SK-N-MC (cell line): ENCODE measurements at regions not wholly inside any gene's neighbourhood (a gene's known extent, or its start where the extent isn't known, plus 50 kb on each side); places are given as distances from the start of the nearest gene placed in this dataset.

Experiments
- DNase-seq: peaks from one replicate; pipeline ENCODE4 v3.0.0-alpha.2; 2011; ENCODE audit warnings: low read depth, low spot score
- H3K27ac ChIP-seq: fragments of 200-600 bp; sonication (generic); 2 replicates; pipeline ENCODE4 v1.5.1; 2016; ENCODE audit warnings: mixed run types
- H3K36me3 ChIP-seq: fragments of 200-600 bp; sonication (generic); 2 replicates; pipeline ENCODE4 v1.6.1; 2017; ENCODE audit warnings: antibody characterized with exemption, low read length, mixed read lengths; ENCODE audit not compliant: insufficient read depth
- H3K4me3 ChIP-seq: fragments of 200-600 bp; sonication (generic); 2 replicates; pipeline ENCODE4 v1.5.1; 2016
- H3K9ac ChIP-seq: fragments of 200-600 bp; sonication (generic); 2 replicates; pipeline ENCODE4 v1.8.0; 2017; ENCODE audit warnings: mixed run types, mixed read lengths; ENCODE audit not compliant: insufficient read length
- H3K9me3 ChIP-seq: fragments of 200-600 bp; sonication (generic); 2 replicates; pipeline ENCODE4 v1.6.1; 2017; ENCODE audit warnings: low read depth, mild to moderate bottlenecking, antibody characterized with exemption, low read length, moderate library complexity, mixed read lengths
- EZH2 ChIP-seq: fragments of 200-600 bp; sonication (generic); IDR thresholded peaks from one replicate; pipeline ENCODE4 v1.6.1; 2017; ENCODE audit warnings: antibody characterized with exemption
- FOXP2 ChIP-seq: optimal IDR thresholded peaks from 2 replicates; pipeline ENCODE3; 2011; ENCODE audit warnings: mild to moderate bottlenecking, moderate library complexity; ENCODE audit not compliant: insufficient read depth; ENCODE audit errors: extremely low read length, control extremely low read depth
- POLR2AphosphoS5 ChIP-seq: IDR thresholded peaks from 2 replicates; pipeline ENCODE4 v1.6.1; 2012; ENCODE audit warnings: mild to moderate bottlenecking, low read depth, low read length, borderline replicate concordance

DNA sequence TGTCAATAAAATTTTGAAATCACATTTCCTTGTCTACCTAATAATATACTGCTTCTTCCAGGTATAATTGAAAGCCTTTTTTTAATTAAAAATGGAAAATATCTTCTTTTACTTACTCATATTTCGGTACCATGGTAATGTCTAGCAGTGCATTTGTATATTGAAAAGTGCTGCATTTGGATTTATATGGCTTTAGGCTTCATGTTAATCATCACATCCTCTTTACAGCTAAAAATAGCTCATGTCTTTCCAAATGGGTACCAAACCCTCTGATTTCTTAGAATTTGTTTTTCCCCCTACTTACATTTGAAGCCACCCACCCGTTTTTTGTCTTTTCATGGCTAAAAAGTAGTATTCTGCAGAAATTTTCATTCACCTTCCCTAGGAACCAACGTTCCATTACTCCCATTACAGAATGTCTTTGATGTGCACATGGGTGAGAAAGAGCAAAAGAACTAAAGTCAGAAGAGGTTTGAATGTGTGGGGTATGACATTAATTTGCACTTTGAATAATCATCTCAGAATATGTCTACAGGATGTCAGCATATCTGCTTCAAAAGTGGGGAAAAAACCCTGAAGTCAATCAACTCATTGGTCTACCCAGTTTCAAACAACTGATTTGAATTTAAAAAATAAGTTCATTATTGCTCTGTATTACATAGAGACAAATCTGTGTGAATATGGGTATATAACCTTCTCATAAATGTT lies 935.9 kb downstream of the GATA3 start:
- DNase-seq, result no peak
- no peak for TF ChIP-seq POLR2AphosphoS5
- no peak for TF ChIP-seq FOXP2
- no peak for TF ChIP-seq EZH2
- Histone ChIP-seq H3K4me3 (no peak overlapping the region), H3K9me3 (no peaks in the 10 kb centered on the region), H3K36me3 (no peaks in the 10 kb centered on the region), H3K27ac (no peak overlapping the region), H3K9ac (no peak overlapping the region)

DNA sequence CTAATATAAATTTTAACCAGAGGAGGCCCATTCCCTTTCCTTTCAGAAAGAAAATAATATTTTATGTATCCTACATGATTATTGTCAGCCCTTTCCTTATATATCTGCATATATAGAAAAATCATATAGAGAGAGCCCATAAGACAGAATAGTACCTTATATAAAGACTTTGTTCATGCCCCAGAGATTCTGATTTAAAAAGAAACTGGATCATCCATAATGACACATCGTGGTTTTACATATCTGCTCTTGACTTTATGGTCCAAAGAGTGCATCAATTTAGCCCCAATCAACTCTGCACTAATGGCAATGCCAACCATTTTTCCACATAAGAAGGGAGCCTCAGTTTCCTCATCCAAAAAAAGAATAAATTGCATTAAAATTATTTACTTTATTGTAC lies 937.5 kb downstream of the GATA3 start:
- Histone ChIP-seq H3K27ac (no peak overlapping the region), H3K36me3 (no peaks in the 10 kb centered on the region), H3K9me3 (no peaks in the 10 kb centered on the region), H3K4me3 (no peak overlapping the region), H3K9ac (no peak overlapping the region)
- no peak for DNase-seq
- TF ChIP-seq FOXP2, result no peak
- no peak for TF ChIP-seq POLR2AphosphoS5
- TF ChIP-seq EZH2, result no peak

DNA sequence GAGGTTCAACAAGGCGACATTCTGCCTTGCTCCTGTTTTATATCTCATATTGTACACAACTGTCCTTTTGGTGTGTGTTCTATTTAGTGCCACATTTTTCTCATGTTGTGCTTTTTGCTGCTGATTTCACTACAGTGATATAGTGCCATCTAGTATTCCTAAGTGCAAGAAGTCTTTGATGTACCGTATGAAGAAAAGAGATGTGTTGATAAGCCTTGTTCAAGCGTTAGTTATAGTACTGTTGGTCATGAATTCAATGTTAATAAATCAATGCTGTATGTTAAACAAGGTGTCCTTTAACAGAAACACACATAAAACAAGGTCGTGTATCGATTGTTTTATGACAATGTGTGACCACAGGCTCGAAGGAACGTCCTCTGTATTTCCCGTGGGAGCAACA lies 939.4 kb downstream of the GATA3 start:
- Histone ChIP-seq H3K4me3 (no peak overlapping the region), H3K9ac (no peak overlapping the region), H3K9me3 (no peaks in the 10 kb centered on the region), H3K27ac (no peak overlapping the region), H3K36me3 (no peaks in the 10 kb centered on the region)
- TF ChIP-seq EZH2 (no peak), FOXP2 (no peak), POLR2AphosphoS5 (no peak)
- DNase-seq, result no peak

DNA sequence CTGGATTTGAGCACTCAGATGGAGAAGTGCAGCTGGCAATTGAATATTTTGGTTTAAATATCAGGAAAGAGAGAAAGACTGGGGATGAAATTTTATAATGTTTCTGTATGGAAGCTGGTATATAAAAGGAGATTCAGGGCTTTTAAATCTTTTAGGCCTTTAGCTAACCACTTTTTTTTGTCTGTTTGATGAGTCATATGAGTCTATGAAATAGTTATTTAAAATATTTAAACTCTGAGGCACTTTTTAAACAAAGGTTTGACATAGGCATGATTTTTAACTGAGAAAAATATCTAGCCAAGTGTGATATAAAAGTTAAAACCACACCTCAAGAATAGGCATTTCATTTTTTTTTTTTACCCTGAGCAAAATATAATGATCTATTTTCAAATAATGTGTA lies 944.3 kb downstream of the GATA3 start:
- TF ChIP-seq EZH2 (no peak), FOXP2 (no peak), POLR2AphosphoS5 (no peak)
- no peak for DNase-seq
- no peaks in the 10 kb centered on the region for H3K36me3 ChIP-seq
- H3K9ac ChIP-seq, result no peak overlapping the region
- H3K9me3 ChIP-seq, result no peaks in the 10 kb centered on the region
- no peak overlapping the region for H3K27ac ChIP-seq
- no peak overlapping the region for H3K4me3 ChIP-seq

DNA sequence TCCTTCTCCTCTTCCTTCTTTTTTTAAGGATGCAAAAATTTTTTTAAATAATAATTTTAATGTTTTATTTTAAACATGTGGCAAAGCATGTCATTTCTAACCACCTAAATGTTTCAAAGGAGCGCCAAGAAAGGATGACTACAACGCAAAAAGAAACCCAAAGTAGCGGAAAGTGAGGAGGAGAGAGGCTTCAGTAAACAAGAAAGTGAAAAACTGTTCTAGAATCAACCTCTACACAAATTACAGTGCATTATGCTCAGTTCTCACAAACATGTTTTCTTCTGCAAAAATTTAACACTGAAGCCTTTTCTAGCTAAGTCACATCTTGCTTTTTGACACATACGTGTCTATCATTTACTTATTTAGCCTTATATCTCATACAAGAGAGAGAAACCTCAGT lies 948.6 kb downstream of the GATA3 start:
- Histone ChIP-seq H3K4me3 (no peak overlapping the region), H3K9ac (no peak overlapping the region), H3K9me3 (no peaks in the 10 kb centered on the region), H3K36me3 (no peaks in the 10 kb centered on the region), H3K27ac (no peak overlapping the region)
- no peak for TF ChIP-seq FOXP2
- TF ChIP-seq EZH2, result no peak
- TF ChIP-seq POLR2AphosphoS5, result no peak
- no peak for DNase-seq

DNA sequence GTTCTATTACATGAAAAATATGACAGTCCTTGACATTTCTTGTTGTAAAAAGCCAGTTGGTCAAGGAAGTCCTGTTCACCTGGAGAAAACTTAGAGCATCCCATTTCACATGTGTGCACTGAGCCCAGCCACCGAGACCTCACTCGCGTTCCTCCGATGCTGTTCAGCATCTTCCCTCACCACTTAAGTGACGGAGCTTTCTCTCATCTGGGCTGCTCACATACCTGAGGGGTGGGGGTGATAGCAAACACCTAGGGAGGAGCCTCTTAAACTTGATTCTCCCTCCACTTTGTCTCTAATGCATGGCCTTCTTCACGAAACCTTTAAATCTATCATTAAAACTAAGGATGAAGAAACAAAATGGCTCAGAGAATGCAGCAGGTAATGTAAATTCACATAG lies 950.2 kb downstream of the GATA3 start:
- TF ChIP-seq EZH2, result no peak
- no peak for TF ChIP-seq FOXP2
- no peak for TF ChIP-seq POLR2AphosphoS5
- no peak overlapping the region for H3K4me3 ChIP-seq
- H3K36me3 ChIP-seq, result no peaks in the 10 kb centered on the region
- no peak overlapping the region for H3K27ac ChIP-seq
- no peak overlapping the region for H3K9ac ChIP-seq
- no peak for DNase-seq
- no peaks in the 10 kb centered on the region for H3K9me3 ChIP-seq

DNA sequence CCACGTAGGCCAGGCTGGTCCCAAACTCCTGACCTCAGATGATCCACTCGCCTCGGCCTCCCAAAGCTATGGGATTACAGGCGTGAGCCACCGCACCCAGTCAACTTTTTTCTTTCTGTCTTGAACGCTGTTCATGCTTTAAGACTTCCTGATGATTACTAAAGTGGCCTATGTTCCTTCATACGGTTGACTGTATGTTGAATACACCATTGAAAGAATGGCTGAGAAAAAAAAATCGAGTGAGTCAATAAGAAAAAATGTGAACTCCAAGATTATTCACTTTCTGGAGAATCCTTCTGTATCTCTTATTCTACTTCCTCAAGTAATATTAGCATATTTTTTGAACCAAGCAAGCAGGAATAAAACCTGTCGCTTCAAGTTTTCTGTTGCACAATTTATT lies 955.0 kb downstream of the GATA3 start:
- DNase-seq, result no peak
- no peaks in the 10 kb centered on the region for H3K36me3 ChIP-seq
- H3K27ac ChIP-seq, result no peak overlapping the region
- no peak overlapping the region for H3K4me3 ChIP-seq
- no peaks in the 10 kb centered on the region for H3K9me3 ChIP-seq
- TF ChIP-seq FOXP2 (no peak), EZH2 (no peak), POLR2AphosphoS5 (no peak)
- H3K9ac ChIP-seq, result no peak overlapping the region

DNA sequence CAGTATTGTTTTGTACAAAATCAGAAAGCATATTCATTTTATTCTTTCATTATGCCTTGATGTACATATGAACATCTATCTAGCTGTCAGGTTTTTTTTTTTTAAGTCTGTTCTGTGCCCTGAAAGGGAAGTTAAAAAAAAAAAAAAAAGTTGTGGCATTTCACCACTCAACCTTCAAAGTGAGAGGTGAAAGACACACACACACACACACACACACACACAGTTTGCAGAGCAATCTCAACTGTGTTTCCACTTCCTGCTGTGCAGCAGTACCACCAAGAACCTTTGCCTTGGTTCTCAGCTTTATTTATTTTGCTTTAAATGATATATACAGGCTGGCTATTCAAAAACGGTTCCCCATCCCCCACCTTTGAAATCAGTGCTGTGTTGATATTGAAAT lies 955.6 kb downstream of the GATA3 start:
- no peaks in the 10 kb centered on the region for H3K9me3 ChIP-seq
- H3K27ac ChIP-seq, result no peak overlapping the region
- H3K4me3 ChIP-seq, result no peak overlapping the region
- H3K9ac ChIP-seq, result no peak overlapping the region
- TF ChIP-seq POLR2AphosphoS5 (no peak), FOXP2 (no peak), EZH2 (no peak)
- H3K36me3 ChIP-seq, result no peaks in the 10 kb centered on the region
- no peak for DNase-seq

DNA sequence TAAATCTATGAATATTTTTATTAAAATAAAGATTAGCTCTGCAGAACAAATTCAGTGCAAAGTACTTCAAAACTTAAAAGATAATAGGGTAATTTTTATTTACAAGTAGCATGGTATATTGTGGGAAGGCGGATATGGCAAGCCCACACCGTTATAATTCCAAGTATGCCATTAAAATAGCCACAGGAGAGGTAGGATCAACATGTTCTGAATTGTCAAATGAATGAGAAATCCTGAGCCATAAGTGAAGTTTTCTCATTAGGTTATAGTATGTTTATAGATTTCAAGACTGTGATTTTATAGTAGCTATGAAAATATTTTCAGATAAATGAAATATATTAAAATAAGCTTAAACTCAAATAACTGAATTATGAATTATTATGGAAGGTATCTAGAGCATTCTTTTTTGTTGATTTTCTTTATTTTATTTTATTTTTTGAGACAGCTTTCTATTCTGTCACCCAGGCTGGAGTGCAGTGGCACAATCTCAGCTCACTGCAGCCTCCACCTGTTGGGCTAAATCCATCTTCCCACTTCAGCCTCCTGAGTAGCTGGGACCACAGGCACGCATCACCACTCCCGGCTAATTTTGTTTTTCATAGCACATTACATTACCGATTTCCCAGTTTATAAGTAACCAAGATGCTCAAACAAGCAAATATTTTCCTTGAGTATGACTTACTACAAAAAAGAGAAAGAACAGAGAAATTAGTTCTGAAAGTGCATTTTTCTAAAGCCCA lies 956.6 kb downstream of the GATA3 start:
- Histone ChIP-seq H3K9ac (no peak overlapping the region), H3K9me3 (no peaks in the 10 kb centered on the region), H3K27ac (no peak overlapping the region), H3K36me3 (no peaks in the 10 kb centered on the region), H3K4me3 (no peak overlapping the region)
- DNase-seq, result no peak
- TF ChIP-seq FOXP2 (no peak), EZH2 (no peak), POLR2AphosphoS5 (no peak)
